HCEC 1CT (cell line): ENCODE measurements at regions not wholly inside any gene's neighbourhood (a gene's known extent, or its start where the extent isn't known, plus 50 kb on each side); places are given as distances from the start of the nearest gene placed in this dataset.
"Not testable (repeated sequence)": the region's sequence is repeated elsewhere in the genome, so short reads cannot be mapped to it uniquely, and the experiment has no call there.

Experiments used
- DNase-seq: peaks from one replicate; pipeline ENCODE4 v3.0.0-alpha.2; 2017

DNA sequence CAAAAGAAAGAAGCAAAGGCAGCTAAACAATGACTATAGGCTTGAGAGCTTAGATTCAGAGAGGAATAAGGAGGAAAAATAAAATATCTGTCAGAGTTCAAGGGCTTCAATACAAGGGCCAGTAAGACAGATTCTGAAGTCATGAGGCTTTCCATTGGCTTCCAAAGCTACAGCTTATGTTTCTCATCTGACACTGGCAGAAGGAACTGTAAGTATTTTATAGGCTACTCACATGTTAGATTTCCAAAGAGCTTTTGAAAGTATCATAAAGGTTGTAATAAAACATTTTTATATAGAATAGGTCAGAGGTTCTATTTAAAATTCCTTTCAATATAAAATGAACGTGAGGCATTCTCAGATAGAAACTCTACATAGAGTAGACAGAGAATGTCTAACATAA is 746.6 kb upstream of the NXPH2 start:
- no peak for DNase-seq

DNA sequence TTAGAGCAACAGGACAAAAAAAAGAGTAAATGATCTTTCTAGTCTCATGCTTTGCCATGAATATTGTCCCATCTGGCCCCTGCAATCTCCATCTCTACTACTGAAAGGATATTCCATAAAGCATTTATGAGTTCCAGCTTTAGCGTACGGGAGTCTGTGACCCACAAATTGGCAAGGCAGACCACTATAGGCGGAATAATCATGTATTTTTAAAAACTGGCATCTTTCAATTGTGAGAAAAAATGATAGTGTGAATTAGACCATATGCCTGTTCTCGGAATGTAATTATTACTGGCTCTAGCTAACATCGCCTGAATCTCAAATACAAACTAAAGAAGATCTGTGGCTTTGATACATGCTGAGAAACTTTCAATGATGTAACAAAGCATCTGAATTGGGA is 738.1 kb upstream of the NXPH2 start:
- DNase-seq, result no peak

DNA sequence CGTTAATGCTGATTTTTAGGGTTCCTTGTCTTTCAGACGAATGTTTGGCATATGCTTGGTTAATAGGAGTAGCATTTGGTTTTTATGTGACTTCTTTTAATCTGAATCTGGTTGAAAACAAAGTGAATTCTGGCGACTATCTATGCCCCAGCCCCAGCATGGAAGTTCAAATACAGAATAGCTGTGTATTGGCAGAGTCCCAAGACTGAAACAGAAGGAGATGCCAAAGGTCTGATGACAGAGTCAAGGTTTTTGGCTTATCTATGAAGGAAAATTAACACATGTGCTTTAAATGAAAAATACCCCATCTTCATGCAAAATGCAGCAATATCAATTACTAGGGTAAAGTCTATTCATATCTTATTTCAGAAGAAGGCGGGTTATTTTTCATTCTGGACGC is 734.8 kb upstream of the NXPH2 start:
- no peak for DNase-seq

DNA sequence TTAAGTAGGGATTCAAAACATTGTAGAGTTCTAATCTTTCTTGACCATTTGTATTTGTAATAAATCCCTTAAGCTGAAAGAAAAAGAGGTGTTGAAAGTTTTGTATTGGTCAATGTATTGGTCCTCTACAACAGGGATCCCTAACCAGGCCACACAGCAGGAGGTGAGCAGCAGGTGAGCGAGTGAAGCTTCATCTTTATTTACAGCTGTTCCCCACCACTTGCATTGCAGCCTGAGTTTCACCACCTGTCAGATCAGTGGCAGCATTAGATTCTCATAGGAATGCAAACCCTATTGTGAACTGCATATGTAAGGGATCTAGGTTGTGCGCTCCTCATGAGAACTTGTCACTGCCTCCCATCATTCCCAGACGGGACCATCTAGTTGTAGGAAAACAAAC is 715.7 kb upstream of the NXPH2 start:
- DNase-seq, result no peak

DNA sequence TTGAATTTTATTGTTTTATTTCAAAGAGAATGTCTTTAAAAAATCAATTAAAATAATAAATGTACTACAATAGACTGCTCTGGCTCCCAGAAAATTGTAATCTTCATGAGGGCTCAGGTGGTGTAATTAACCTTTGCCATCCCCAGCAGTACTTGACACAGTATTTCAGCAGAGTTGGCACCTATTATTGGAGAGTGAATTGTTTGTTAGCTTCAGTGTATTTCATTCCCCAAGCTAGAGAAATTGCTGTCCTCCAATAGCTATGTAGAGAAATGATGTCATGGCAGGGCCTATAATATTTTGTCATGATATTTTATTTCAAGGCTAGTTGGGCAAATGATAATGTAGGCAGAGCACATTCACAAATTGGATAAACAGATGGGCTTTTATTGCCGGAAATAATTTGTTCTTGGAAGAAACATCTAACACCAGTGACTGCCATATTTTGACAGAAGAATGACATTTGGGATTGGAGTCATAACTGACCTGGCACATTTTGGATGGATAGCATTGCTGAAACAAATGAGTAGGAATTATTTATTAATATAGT is 712.0 kb upstream of the NXPH2 start:
- DNase-seq, result no peak

DNA sequence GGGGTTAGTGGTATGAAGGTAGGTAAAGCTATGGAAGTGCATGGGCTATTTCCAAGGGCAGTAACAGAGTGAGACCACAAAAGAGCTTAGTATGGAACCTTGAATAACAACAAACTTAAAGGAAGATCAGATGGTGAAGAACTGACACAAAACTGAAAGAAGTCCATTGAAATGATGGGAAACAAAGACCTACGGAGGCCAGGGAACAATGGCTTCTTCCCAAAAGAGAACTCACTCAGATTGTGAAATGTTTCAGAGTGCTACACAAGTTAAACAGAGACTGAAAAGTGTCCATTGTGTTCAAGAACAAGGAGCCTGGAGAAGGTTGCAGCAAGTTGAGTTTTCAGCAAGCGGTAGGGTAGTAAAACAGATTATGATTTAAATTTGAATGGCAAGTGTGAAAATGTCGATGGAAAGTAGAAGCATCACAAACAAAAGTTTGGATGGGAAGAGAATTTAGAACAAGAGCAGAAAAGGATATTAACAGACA is 700.0 kb upstream of the NXPH2 start:
- DNase-seq, result no peak

DNA sequence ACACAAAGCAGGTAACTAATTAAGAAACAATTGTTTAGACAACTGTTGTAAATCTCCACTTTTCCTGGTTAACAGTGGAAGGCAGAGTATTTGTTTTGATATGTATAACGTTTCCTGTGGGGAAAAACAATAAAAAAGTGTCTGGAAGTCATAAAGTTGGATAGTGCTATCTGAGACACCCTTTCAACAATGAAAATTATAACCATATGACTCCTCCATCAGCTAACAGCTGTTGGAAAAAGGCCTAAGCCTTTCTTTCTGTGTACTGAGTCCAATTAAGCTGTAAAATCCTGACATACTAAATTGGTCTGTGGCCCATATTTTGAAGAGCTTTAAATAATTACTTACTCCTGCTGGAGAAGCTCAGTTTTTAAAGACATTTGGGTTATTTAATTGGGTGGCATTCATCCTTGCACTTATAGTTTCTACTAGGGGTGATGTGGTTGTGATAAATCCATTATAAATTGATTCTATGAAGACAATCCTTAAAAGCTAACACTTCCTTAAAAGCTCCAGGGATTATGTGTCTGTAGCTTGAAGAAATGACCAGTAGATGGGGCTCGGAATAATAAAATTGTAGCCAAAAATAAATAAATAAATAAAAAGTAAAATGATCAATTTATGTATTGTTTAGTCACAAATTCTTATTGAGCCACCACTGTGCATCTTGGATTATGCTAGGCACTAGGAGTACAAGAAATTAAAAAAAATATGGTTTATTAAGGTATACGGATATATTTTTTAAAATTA is 698.1 kb upstream of the NXPH2 start:
- DNase-seq, result no peak

DNA sequence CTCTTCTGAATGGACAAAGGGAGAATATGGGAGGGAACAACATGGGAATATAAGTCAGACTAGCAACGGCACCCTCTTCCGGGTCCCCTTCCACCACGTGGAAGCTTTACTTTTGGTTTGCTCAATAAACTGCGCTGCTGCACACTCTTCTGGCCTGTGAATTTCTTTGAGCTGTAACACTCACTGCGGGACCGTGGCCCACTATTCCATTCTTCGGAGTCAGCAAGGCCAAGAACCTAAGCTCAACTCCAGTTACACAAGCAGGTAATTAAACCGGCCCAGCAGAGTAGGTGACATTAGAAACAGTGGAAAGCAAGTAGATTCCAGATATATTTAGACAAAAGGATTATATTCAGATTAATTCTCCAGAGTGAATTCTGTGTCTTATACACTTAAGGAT is 697.4 kb upstream of the NXPH2 start:
- no peak for DNase-seq

DNA sequence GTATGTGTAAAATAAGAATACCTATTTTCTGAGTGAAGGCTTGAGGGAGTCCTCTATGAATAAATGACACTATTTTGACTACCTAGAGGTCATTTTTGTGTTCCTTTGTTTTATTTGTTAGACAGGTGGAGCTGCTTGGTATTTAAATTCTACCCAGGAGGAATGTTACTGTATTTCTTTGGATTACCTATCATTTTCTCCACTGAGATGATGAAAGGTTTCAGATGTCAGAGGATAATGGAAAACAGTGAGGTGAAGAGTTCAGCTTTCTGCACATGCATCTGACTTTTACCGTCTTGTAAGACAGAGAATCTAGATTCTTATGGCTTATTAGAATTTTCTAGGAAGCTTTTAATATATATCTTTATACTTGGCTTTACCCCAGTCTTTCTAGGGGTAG is 689.8 kb upstream of the NXPH2 start:
- DNase-seq, result no peak

DNA sequence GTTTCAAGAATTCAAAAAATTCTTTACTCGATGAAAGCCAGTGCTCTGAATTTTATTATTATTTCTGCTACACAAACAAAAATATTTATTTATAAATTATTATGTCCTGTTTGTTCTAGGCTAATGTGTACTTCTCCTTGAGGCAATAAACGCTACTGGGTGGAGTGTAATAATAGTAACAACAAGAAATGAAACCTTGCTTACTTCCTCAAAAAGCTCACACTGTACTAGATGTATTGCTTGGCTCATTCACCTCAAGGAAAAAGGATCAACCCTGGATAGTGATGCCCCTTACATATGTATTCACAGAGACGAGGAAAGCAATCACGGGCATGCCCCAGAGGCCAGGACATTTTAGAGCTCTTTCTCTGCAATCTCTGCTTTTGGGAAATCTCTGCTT is 685.6 kb upstream of the NXPH2 start:
- DNase-seq, result no peak

DNA sequence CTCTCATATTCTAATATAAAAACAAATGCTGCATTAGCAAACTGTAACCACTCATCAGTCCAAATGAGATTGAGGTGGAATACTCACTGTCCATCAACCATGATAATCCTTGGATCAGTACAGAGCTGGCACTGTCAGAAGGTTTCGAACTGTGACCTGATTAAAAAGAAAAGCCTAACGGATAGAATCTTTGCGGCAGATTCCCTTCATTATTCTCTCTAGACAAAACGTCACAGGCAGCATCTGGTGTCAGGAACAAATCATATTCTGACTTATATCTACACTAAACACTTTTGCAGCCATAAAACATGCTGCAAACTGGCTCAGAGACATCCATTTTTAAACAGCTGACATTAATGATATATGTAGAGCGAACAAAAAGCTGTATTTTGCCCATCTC is 677.7 kb upstream of the NXPH2 start:
- no peak for DNase-seq

DNA sequence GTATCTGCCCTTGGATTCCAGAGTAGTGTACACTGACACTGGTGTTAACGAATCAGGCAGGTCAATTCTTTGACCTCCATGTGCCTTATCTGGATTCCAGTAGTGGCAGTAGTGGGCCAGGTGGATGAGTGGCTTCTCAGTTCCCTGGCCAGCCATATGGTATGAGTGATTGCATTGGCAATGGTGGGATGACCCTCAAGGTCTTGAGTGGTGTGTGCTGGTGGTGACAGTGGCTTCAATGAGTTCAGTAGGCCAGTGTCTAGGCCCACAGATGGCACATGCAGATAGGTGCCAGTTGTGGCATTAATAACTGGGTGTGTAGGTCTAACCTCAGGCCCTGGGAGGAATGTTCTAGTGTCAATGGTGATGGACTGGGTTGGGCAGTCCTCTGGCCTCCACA is 674.1 kb upstream of the NXPH2 start:
- no peak for DNase-seq

DNA sequence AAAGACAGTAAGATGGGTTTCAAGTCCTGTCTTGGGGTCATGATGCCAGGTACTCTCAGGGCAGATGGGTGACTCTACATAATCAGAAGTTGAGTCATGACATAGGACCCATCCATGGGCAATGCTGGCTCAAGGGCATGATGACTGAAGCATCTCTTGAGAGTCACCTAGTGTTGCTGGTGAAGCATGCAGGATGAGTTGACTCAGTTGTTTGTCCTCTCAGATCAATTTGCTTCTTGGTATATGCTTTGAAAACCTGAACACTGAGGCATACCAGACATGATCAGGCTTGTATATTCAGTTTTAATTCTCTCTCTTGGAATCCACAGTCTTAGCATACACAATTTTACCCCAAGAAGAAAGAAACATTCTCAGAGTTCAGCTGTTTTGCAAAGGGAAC is 658.9 kb upstream of the NXPH2 start:
- DNase-seq, result no peak

DNA sequence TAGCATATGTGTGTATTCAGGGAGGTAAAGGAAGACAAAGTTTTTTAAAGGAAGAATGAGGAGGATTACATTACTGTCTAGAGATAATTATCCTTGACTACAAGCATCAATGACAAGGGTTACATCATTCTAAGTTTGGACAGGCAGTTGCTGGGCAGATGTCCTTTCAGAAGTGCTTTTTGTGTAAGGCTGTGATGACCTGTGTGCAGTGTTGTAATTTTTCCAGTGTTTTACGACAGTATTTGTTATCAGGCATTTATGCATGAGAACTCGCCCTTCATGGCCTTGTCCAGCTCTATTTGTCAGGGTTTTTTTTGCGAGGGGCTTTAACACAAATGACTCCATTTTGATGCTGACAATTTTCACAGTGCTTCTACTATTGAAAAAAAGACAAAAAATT is 658.3 kb upstream of the NXPH2 start:
- DNase-seq, result no peak

DNA sequence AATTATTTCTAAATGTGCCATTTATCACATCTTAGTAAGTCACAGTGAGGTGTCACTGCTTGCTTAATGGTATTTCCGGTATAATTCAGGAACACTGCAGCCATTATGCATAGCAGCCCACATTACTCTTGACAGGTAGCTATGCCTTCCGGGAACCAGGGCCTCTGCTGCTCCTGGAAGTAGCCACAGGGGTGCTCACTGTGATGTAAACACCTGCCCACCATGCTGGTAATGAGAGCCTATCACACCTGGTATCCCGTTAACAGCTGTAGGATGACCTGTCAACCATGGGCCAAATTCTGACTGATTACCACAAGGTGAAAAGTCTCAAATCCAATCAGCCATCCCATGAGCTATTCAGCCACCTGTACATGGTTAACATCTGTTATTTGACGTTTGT is 647.0 kb upstream of the NXPH2 start:
- DNase-seq, result no peak

DNA sequence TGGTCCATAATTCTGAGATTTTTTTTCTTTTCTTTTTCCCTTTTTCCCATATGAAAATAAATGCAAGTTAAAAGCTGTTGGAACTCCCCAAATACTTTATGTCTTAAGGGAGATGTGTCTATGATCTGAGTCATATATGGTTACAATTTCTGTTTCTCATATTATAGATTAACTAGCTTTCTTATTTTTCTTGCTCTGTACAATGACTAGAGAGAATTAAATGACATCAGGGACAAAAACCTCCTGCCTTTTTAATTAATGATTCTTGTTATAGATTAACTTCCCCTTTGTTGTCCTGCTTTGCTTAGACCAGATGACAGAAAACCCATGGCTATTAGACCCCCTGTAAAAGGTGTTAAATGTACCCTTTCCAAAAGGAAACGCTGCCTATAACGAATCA is 643.9 kb upstream of the NXPH2 start:
- DNase-seq, result no peak

DNA sequence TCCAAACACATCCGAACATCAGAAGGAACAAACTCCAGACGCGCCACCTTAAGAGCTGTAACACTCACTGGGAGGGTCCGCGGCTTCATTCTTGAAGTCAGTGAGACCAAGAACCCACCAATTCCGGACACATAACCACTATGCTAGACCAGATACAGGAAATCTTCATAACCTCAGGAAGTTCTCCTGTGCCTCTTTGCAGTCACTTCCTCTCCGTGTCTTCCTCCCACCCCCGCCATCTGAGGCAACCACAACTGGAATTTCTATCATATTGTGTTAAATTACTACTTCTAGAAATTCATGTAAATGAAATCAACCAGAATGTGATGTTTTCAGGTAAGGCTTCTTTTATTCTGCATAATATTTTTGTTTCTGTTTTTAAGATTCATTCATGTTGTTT is 631.0 kb upstream of the NXPH2 start:
- DNase-seq, result no peak

DNA sequence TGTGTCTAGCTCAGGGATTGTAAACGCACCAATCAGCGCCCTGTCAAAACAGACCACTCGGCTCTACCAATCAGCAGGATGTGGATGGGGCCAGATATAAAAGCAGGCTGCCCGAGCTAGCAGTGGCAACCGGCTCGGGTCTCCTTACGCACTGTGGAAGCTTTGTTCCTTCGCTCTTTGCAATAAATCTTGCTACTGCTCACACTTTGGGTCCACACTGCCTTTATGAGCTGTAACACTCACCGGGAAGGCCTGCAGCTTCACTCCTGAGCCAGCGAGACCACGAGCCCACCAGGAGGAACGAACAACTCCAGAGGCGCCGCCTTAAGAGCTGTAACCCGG is 630.6 kb upstream of the NXPH2 start:
- DNase-seq, result not testable (repeated sequence)

DNA sequence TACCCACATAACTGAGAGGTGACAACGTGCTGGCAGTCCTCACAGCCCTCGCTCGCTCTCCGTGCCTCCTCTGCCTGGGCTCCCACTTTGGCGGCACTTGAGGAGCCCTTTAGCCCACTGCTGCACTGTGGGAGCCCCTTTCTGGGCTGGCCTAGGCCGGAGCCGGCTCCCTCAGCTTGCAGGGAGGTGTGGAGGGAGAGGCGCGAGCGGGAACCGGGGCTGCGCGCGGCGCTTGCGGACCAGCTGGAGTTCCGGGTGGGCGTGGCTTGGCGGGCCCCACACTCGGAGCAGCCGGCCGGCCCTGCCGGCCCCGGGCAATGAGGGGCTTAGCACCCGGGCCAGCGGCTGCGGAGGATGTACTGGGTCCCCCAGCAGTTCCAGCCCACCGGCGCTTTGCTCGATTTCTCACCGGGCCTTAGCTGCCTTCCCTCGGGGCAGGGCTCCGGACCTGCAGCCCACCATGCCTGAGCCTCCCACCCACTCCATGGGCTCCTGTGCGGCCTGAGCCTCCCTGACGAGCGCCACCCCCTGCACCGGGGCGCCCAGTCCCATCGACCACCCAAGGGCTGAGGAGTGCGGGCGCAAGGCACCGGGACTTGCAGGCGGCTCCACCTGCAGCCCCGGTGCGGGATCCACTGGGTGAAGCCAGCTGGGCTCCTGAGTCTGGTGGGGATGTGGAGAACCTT is 630.1 kb upstream of the NXPH2 start:
- not testable (repeated sequence) for DNase-seq

DNA sequence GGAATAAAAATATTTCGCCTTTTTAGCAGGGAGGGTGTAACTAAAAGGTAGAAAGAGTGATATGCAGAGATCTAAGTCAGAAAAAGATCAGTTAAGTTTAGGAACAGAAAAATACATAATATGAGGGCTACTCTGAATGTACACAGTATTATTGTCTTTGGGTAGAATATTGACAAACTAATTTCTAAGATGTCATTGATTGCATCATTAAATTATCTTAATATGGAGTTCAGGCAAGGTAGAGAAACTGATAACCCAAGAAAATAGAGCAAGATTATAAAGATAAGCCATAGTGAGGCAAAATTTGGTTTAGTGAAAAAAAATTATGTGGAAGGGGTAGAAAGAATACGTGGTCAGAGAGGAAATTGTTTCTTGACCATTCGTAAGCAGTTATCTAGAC is 629.0 kb upstream of the NXPH2 start:
- no peak for DNase-seq

DNA sequence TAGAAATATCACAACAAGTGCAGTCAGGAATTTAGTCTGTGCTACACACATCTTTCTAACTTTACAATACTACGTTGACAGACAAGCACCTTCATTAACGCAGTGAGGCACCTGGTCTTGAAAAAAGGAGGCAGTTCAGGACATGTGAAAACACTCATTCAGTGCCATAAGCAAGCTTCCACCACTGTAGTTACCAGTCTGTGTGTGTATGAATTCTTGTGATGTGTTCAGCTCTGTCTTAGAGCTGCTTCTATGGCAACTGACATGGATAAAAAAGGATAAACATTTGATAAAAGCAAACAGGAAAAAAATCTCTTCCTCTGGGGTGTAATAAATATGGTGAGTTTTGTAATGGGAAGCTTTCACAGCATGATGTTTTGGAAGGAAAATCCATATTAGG is 623.8 kb upstream of the NXPH2 start:
- DNase-seq, result no peak

DNA sequence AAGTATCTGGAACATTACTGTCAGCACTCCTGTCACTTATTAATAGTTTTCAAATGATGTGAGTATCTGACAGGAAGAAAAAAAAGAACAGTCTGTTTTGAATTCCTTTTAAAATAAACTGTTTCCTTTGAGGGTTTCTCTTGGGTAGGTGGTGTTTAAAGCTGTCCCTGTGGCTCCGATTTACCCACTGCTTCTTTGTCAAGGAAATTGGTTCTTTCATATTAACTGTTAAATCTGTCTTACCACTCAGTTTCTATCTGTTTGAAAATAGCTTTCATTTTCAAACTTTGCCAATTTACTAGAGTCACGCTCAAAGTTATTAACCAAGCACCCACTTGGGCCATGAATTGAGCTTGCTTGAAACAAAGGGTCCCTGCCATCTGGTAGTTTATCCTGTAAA is 614.6 kb upstream of the NXPH2 start:
- no peak for DNase-seq

DNA sequence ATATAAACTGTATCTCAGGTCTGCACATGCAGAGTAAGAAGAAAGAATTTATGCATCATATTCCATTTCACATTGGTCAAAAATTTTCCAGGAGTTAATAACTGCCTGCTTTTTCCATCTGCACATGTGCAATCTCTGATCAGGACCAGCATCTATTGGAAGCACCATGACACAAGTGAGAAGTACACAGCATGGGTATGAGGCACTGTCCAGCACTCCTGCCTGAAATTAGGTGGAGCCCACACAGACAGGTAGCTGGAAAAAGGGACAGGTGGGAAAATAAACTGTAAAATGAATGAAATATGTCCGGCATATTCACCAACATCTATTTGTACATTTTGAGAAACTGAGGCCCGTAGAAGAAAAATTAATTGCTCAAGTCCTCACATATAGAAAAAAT is 609.2 kb upstream of the NXPH2 start:
- no peak for DNase-seq

DNA sequence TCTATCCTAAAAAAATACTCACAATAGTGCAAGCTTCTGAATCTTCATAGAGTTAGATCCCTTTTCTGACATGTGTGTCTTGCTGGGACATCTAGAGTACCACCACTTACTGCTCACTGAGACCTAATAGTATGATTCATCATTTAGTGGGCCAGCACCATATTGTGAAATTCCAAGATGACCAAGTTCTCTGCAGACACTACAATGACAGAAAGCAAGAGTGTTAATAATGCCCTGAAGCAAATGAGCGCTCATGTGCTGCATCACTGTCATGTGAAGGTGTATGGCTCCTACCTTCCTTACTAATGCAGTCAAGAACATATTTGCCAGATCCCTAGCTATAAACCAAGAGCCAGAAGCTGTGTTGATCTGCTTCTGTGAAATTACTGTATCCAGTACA is 606.2 kb upstream of the NXPH2 start:
- no peak for DNase-seq

DNA sequence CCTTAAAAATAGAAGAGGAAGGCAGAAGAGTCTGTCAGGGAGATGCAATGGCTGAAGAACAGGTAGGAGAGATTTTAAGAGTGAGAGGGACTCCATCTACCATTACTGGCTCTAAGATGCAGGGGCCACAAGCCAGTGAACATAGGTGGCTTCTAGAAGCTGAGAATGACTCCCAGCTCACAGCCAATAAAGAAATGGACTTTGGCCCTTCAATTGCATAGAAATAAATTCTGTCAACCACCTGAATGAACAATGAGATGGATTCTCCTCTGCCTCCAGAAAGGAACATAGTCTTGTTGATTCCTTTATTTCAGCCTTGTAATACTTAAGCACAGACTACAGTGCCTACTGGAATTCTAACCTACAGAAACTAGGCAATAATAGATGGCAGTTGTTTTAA is 603.3 kb upstream of the NXPH2 start:
- no peak for DNase-seq
